Lung (tissue), 11 donors: ENCODE measurements at regions not wholly inside any gene's neighbourhood (a gene's known extent, or its start where the extent isn't known, plus 50 kb on each side); places are given as distances from the start of the nearest gene placed in this dataset.
"Not testable (repeated sequence)": the region's sequence is repeated elsewhere in the genome, so short reads cannot be mapped to it uniquely, and the experiment has no call there.

Experiments
- ATAC-seq: fragments of 200-7000 bp; cut with Tn5 transposase; one replicate; pipeline ENCODE4 v1.9.1; 2020; ENCODE audit warnings: moderate number of reproducible peaks; ENCODE audit not compliant: insufficient read depth, low FRiP score
- DNase-seq, 3 donors: peaks; one replicate each; pipeline ENCODE4 v3.0.0-alpha.2; 2013 to 2017
- H3K27ac ChIP-seq, 2 donors: one replicate each; pipeline ENCODE4 v1.5.1; 2013; ENCODE audit warnings: mild to moderate bottlenecking in 2 of 2, moderate library complexity in 2 of 2, control low read depth in 1 of 2, inconsistent platforms in 1 of 2, low read depth in 1 of 2, low read length in 1 of 2
- H3K27me3 ChIP-seq, 3 donors: one replicate each; pipeline ENCODE4 v1.5.1; 2013; ENCODE audit warnings: low read length in 2 of 3; ENCODE audit not compliant: control insufficient read depth in 3 of 3, insufficient read depth in 3 of 3
- H3K36me3 ChIP-seq, 4 donors: one replicate each; pipeline ENCODE4 v1.5.1; 2013; ENCODE audit warnings: low read length in 4 of 4, mild to moderate bottlenecking in 1 of 4, moderate library complexity in 1 of 4; ENCODE audit not compliant: control insufficient read depth in 4 of 4, insufficient read depth in 4 of 4
- H3K4me1 ChIP-seq, 5 donors: one replicate each; pipeline ENCODE4 v1.5.1; 2013; ENCODE audit warnings: low read length in 5 of 5, mild to moderate bottlenecking in 2 of 5, moderate library complexity in 1 of 5; ENCODE audit not compliant: control insufficient read depth in 5 of 5, insufficient read depth in 5 of 5
- H3K4me3 ChIP-seq: one replicate; pipeline ENCODE4 v1.5.1; 2013; ENCODE audit warnings: mild to moderate bottlenecking, control low read depth, moderate library complexity
- H3K9ac ChIP-seq, 2 donors: one replicate each; pipeline ENCODE4 v1.5.1; 2013; ENCODE audit warnings: low read length in 2 of 2, control low read depth in 1 of 2; ENCODE audit not compliant: insufficient read depth in 1 of 2
- H3K9me3 ChIP-seq, 4 donors: one replicate each; pipeline ENCODE4 v1.5.1; 2013; ENCODE audit warnings: low read length in 3 of 4, mild to moderate bottlenecking in 1 of 4, moderate library complexity in 1 of 4; ENCODE audit not compliant: control insufficient read depth in 4 of 4, insufficient read depth in 3 of 4
- CTCF ChIP-seq: IDR thresholded peaks from 2 replicates; pipeline ENCODE4 v1.5.1; 2012; ENCODE audit warnings: mild to moderate bottlenecking; ENCODE audit errors: control extremely low read depth, extremely low read depth
- WGBS, 2 donors: extraction: QIAGEN DNeasy Blood & Tissue Kit; methylation state at CpG; one replicate each; pipeline ENCODE4 v1.1.7; 2013; 5-methylcytosine and 5-hydroxymethylcytosine counted together
- donor health status: control.
- donor health status: control.
- donor health status: Bipolar disorder and iron deficiency.
- donor health status: healthy.
- donor health status: DM: yes; HTN: yes; CAD: no.

GRCh38 chr5:110297152-110297670 lies 429.3 kb downstream of the TMEM232 start:
- Histone ChIP-seq H3K4me3 (no peak overlapping the region), H3K9me3 (peaks cover 0 to 3% (median 1%) of the 10 kb centered on the region in 4 donors), H3K36me3 (no peaks in the 10 kb centered on the region), H3K27me3 (no peaks in the 10 kb centered on the region), H3K4me1 (no peaks in the 10 kb centered on the region), H3K9ac (no peak overlapping the region), H3K27ac (no peak overlapping the region)
- ATAC-seq: no peak
- no peak for DNase-seq
- TF ChIP-seq CTCF: no peak
- WGBS, 2 donors: 14 to 20% methylated on average over 3 of the region's 3 CpGs

GRCh38 chr5:110304176-110304575 lies 422.3 kb downstream of the TMEM232 start:
- Histone ChIP-seq H3K4me1 (no peaks in the 10 kb centered on the region), H3K27me3 (no peaks in the 10 kb centered on the region), H3K27ac (no peak overlapping the region), H3K4me3 (no peak overlapping the region), H3K36me3 (no peaks in the 10 kb centered on the region), H3K9ac (no peak overlapping the region), H3K9me3 (peaks cover 0 to 8% (median 2%) of the 10 kb centered on the region in 4 donors)
- WGBS, 2 donors: 84 to 86% methylated on average over 1 of the region's 1 CpG
- ATAC-seq (no peak), DNase-seq (peak in 2 of 3 donors; percentile 55 to 70)
- TF ChIP-seq CTCF: no peak

- Histone ChIP-seq H3K9me3 (peaks cover 0 to 8% (median 2%) of the 10 kb centered on the region in 4 donors), H3K4me3 (no peak overlapping the region), H3K36me3 (no peaks in the 10 kb centered on the region), H3K27ac (no peak overlapping the region), H3K27me3 (no peaks in the 10 kb centered on the region), H3K9ac (no peak overlapping the region), H3K4me1 (no peaks in the 10 kb centered on the region)
- TF ChIP-seq CTCF: no peak
- 92 to 100% methylated on average over 2 of the region's 2 CpGs for WGBS, 2 donors
- ATAC-seq: no peak
- DNase-seq: no peak
Observed at GRCh38 chr5:110306650-110307049, 419.8 kb downstream of the TMEM232 start.

- H3K4me1 ChIP-seq: no peaks in the 10 kb centered on the region
- no peak for ATAC-seq
- DNase-seq: no peak
- H3K9ac ChIP-seq: no peak overlapping the region
- H3K27ac ChIP-seq: no peak overlapping the region
- no peaks in the 10 kb centered on the region for H3K27me3 ChIP-seq
- WGBS, 2 donors: 89 to 91% methylated on average over 1 of the region's 1 CpG
- no peak overlapping the region for H3K4me3 ChIP-seq
- H3K9me3 ChIP-seq: peaks cover 0 to 7% (median 4%) of the 10 kb centered on the region in 4 donors
- H3K36me3 ChIP-seq: no peaks in the 10 kb centered on the region
- no peak for TF ChIP-seq CTCF
Observed at GRCh38 chr5:110309222-110309621, 417.2 kb downstream of the TMEM232 start.

GRCh38 chr5:110316566-110316965 lies 409.9 kb downstream of the TMEM232 start:
- H3K36me3 ChIP-seq, H3K27me3 ChIP-seq, DNase-seq, H3K9ac ChIP-seq, H3K4me1 ChIP-seq, H3K27ac ChIP-seq, H3K4me3 ChIP-seq, H3K9me3 ChIP-seq, ATAC-seq: not testable (repeated sequence)
- WGBS, 2 donors: 53 to 62% methylated on average over 3 of the region's 3 CpGs
